H1 (cell line): ENCODE measurements at regions not wholly inside any gene's neighbourhood (a gene's known extent, or its start where the extent isn't known, plus 50 kb on each side); places are given as distances from the start of the nearest gene placed in this dataset.

ENCODE experiments used
- NRF1 ChIP-seq: IDR thresholded peaks from 2 replicates; pipeline ENCODE4 v1.6.1; 2011; ENCODE audit warnings: mild to moderate bottlenecking, low read depth, low read length, improper control_type of control experiment
- TBP ChIP-seq: IDR thresholded peaks from 2 replicates; pipeline ENCODE4 v1.6.1; 2011; ENCODE audit warnings: low read depth, low read length, improper control_type of control experiment
- TEAD4 ChIP-seq: IDR thresholded peaks from 2 replicates; pipeline ENCODE4 v1.6.1; 2012; ENCODE audit warnings: low read depth, low read length, inconsistent platforms, mixed read lengths

DNA sequence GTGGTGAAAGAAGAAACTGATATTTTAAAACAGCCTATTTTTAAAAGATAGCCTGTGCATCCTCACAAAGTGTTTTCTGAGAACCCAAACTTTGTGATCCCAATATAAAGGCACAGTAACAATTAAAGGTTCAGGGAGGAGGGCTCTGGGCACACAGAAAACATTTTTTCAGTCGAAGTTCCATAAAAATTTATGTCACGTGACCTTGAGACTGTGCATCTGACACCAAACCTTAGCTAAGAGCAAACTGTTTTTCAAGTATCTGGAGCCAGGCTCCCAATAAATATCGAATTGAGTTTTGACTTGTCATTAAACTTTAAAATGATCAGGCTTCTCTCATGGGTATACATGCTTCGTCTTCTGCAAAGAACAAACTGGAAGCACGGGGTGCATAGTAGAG lies 177.9 kb downstream of the BEND2 start (continued):
- TF ChIP-seq NRF1 (no peak), TEAD4 (no peak), TBP (no peak)
